GM06990 (cell line): ENCODE measurements at regions not wholly inside any gene's neighbourhood (a gene's known extent, or its start where the extent isn't known, plus 50 kb on each side); places are given as distances from the start of the nearest gene placed in this dataset.

Experiments used
- DNase-seq: peaks from one replicate; pipeline ENCODE4 v3.0.0-alpha.2; 2011; ENCODE audit not compliant: insufficient read length; ENCODE audit errors: extremely low read depth
- H3K27me3 ChIP-seq: replicated peaks from 2 replicates; pipeline ENCODE4 v1.6.0; 2011; ENCODE audit warnings: low read length; ENCODE audit not compliant: control insufficient read depth, insufficient read depth
- H3K36me3 ChIP-seq: 2 replicates; pipeline ENCODE4 v1.5.1; 2011; ENCODE audit warnings: low read length; ENCODE audit not compliant: control insufficient read depth, insufficient read depth
- H3K4me3 ChIP-seq: replicated peaks from 2 replicates; pipeline ENCODE4 v1.5.1; 2011; ENCODE audit warnings: low read depth, mild to moderate bottlenecking, control low read depth, low read length
- TF ChIP-seq, protein P1 (sequence below): IDR thresholded peaks from 2 replicates; pipeline ENCODE4 v1.5.1; 2011; ENCODE audit warnings: low read length, control low read depth, mild to moderate bottlenecking, inconsistent platforms; ENCODE audit not compliant: insufficient read depth, poor library complexity, severe bottlenecking

DNA sequence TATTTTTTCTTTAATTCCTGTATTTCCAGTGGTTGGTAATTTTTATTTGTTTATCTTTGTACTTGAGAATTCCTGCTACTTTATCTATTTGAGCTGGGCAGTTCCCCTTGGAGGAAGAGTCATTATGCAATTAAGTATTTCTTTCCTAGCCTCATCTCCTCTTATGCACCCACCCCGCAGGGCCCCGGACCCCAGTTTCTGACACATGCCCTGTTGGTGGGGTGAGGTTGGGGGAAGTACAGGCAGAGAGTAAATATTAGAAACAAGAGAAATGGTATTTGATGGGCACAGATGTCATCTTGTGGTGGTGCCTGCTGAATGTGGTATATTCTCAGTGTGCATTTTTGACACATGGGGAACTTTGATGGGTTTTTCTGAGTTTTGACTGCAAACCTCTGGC lies 602.7 kb upstream of the NOX3 start:
- no peaks in the 10 kb centered on the region for H3K27me3 ChIP-seq
- no peak for DNase-seq
- no peak overlapping the region for H3K4me3 ChIP-seq
- H3K36me3 ChIP-seq, result no peaks in the 10 kb centered on the region
- TF ChIP-seq, protein P1, sequence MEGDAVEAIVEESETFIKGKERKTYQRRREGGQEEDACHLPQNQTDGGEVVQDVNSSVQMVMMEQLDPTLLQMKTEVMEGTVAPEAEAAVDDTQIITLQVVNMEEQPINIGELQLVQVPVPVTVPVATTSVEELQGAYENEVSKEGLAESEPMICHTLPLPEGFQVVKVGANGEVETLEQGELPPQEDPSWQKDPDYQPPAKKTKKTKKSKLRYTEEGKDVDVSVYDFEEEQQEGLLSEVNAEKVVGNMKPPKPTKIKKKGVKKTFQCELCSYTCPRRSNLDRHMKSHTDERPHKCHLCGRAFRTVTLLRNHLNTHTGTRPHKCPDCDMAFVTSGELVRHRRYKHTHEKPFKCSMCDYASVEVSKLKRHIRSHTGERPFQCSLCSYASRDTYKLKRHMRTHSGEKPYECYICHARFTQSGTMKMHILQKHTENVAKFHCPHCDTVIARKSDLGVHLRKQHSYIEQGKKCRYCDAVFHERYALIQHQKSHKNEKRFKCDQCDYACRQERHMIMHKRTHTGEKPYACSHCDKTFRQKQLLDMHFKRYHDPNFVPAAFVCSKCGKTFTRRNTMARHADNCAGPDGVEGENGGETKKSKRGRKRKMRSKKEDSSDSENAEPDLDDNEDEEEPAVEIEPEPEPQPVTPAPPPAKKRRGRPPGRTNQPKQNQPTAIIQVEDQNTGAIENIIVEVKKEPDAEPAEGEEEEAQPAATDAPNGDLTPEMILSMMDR, result no peak

DNA sequence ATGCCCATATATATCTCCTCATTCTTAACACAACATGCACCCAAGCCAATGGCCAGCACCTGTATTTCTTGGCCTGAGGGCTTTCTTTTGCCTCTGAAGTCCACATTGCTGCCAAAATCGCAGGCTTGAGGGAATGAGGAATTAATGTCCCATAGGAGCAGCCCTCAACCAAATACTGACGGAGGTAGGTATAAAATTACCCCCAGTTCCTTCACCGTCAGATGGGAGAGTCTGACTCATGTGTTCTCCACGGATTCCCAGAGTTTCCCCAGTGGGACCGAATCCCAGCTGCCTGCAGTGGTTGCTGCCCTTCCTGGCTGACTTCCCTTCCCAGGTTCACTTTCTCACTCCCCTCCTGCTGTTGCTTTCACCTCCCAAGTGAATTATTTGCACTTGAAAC lies 602.2 kb upstream of the NOX3 start:
- H3K4me3 ChIP-seq, result no peak overlapping the region
- DNase-seq, result no peak
- TF ChIP-seq, protein P1, result no peak
- H3K36me3 ChIP-seq, result no peaks in the 10 kb centered on the region
- no peaks in the 10 kb centered on the region for H3K27me3 ChIP-seq

DNA sequence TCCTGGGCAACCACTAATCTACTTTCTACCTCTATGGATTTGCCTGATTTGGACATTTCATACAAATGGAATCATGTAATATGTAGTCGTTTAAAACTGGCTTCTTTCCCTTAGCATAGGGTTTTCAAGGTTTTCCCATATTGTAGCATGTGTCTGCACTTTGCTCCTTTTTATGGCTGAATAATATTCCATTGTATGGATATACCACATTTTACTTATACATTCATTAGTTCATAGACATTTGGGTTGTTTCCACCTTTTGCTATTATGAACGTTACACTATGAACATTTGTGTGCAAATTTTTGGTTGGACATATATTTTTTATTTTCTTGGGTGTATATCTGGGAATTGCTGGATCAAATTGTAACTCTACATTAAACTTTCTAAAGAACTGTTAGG lies 600.4 kb upstream of the NOX3 start:
- TF ChIP-seq, protein P1, result no peak
- no peak for DNase-seq
- no peaks in the 10 kb centered on the region for H3K27me3 ChIP-seq

DNA sequence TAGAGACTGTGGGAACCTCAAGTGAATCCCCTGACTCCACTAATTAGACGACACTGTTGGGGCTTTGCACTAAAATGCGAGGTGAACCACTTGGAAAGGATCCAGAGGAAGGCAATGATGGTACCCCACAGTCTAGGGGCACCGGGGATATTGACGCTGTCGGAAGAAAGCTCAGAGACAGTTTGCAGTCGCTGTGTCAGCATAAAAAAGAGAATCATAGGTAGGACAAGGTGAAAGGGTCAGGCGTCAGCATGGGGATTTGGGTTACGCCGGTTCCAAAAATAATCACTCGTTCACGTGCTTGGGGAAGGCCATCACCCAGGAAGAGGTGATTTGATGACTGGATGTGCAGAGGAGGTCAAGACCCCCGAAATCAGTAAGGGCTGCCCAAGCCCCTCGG lies 598.0 kb upstream of the NOX3 start:
- Histone ChIP-seq H3K27me3 (no peaks in the 10 kb centered on the region), H3K36me3 (no peaks in the 10 kb centered on the region), H3K4me3 (no peak overlapping the region)
- DNase-seq, result no peak
- TF ChIP-seq, protein P1, result no peak

More for the DNA sequence above, 600.4 kb upstream of the NOX3 start:
- no peaks in the 10 kb centered on the region for H3K36me3 ChIP-seq
- no peak overlapping the region for H3K4me3 ChIP-seq

DNA sequence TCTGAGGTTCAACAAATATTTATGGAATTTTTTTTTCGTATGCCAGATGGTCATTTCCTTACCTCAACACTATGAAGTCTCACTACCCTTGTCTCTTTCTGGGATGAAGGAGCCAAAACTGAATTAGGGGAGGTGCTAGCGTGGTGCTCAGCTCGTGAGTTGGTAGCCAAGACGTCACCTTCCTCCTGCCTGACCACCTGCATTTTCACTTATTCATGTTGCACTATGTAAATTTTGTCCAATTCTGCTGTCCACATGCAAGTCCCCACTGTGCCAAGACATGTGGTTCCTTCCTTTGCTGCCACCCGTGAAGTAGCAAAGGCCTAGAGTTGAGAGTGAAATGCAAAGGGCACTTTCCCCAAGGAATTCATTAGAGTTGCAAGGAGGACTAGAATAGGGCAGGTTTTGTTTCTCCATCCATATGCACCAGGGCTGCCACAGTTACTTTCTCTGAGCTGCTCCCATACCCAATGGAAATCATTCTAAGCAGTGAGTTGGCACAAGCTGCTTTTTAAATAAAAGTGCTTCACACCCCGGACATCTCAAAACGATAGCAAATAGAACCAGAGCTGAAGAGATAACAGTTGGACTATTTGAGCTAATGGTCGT lies 591.3 kb upstream of the NOX3 start:
- Histone ChIP-seq H3K36me3 (no peaks in the 10 kb centered on the region), H3K4me3 (no peak overlapping the region), H3K27me3 (no peaks in the 10 kb centered on the region)
- DNase-seq, result no peak
- TF ChIP-seq, protein P1, result no peak

DNA sequence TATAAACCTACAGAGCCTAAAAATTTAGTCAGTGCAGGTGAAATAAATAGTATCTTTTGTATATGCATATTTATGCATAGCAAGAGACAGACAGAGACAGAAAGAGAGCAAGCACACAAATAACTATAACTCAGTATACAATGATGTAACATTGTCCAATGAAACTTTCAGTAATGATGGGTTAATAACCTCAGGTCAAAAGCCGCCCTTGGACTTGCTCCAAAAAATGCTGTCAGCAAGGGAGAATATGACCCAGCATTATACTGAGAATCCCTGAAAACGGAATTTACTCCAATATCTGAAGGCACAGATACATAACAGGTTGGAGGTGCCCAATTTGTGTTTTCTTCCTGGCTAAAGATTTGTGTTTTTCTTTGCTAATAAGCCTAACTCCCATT lies 590.6 kb upstream of the NOX3 start:
- no peaks in the 10 kb centered on the region for H3K36me3 ChIP-seq
- no peak overlapping the region for H3K4me3 ChIP-seq
- H3K27me3 ChIP-seq, result no peaks in the 10 kb centered on the region
- TF ChIP-seq, protein P1, result no peak
- DNase-seq, result no peak
